B cell (primary cell): ENCODE measurements at regions not wholly inside any gene's neighbourhood (a gene's known extent, or its start where the extent isn't known, plus 50 kb on each side); places are given as distances from the start of the nearest gene placed in this dataset.

Source experiments
- ATAC-seq: fragments of 200-7000 bp; cut with Tn5 transposase; one replicate; pipeline ENCODE4 v1.10.0; 2021; ENCODE audit warnings: low read depth, mild to moderate bottlenecking, moderate number of reproducible peaks, moderate library complexity
- CTCF ChIA-PET: fragments of 350-600 bp; sonication (Branson Sonifier 250); formaldehyde crosslinking; loops from one replicate; lab custom pipeline; 2021; ENCODE audit warnings: antibody characterized with exemption, inconsistent platforms; lab: Charles Lee
- POLR2A ChIA-PET: fragments of 350-600 bp; sonication (Branson Sonifier 250); formaldehyde crosslinking; loops from one replicate; lab custom pipeline; 2021; ENCODE audit warnings: antibody characterized with exemption; lab: Charles Lee
- DNase-seq: peaks from one replicate; pipeline ENCODE4 v3.0.0; 2013
- H2AFZ ChIP-seq: 2 replicates; pipeline ENCODE4 v1.6.1; 2012; ENCODE audit warnings: mild to moderate bottlenecking, low read depth, low read length; ENCODE audit not compliant: insufficient read depth, poor library complexity, severe bottlenecking
- H3K27ac ChIP-seq, 2 donors: 1 replicate in 1 of 2; 2 replicates in 1 of 2; pipeline ENCODE4 v1.5.1; 2012 to 2013; ENCODE audit warnings: low read length in 2 of 2, mild to moderate bottlenecking in 2 of 2, moderate library complexity in 1 of 2
- H3K27me3 ChIP-seq, 4 experiments: fragments of 200-600 bp in 1 of 4; sonication (generic) in 1 of 4; replicated peaks in 1 of 4; 1 replicate in 2 of 4; 2 replicates in 2 of 4; pipeline versions ENCODE4 v1.6.1 to v1.7.0; 2013 to 2016; ENCODE audit warnings: low read length in 3 of 4, mild to moderate bottlenecking in 2 of 4, mixed read lengths in 1 of 4, moderate library complexity in 1 of 4; ENCODE audit not compliant: insufficient read depth in 4 of 4, control insufficient read depth in 3 of 4; ENCODE audit errors: control extremely low read depth in 1 of 4
- H3K36me3 ChIP-seq, 2 experiments: replicated peaks in 1 of 2; 1 replicate in 1 of 2; 2 replicates in 1 of 2; pipeline versions ENCODE4 v1.6.1 to v1.7.1; 2013; ENCODE audit warnings: low read length in 1 of 2; ENCODE audit not compliant: insufficient read depth in 2 of 2, control insufficient read depth in 1 of 2; ENCODE audit errors: control extremely low read depth in 1 of 2, extremely low read depth in 1 of 2
- H3K4me1 ChIP-seq, 2 donors: fragments of 200-600 bp in 1 of 2; sonication (generic) in 1 of 2; 1 replicate in 1 of 2; 2 replicates in 1 of 2; pipeline versions ENCODE4 v1.5.1 to v1.6.1; 2013 to 2017; ENCODE audit warnings: low read length in 2 of 2; ENCODE audit not compliant: control insufficient read depth in 2 of 2, insufficient read depth in 2 of 2
- H3K4me2 ChIP-seq: replicated peaks from 2 replicates; pipeline ENCODE3; 2012; ENCODE audit warnings: mild to moderate bottlenecking, low read depth, low read length; ENCODE audit not compliant: poor library complexity, severe bottlenecking
- H3K4me3 ChIP-seq, 5 experiments: fragments of 200-600 bp in 1 of 5; sonication (generic) in 1 of 5; 1 replicate in 3 of 5; 2 replicates in 2 of 5; pipeline versions ENCODE4 v1.5.1 to v1.7.0; 2011 to 2016; ENCODE audit warnings: low read length in 4 of 5, mild to moderate bottlenecking in 4 of 5, low read depth in 2 of 5, control low read depth in 1 of 5, moderate library complexity in 1 of 5; ENCODE audit not compliant: insufficient read depth in 1 of 5; ENCODE audit errors: control extremely low read depth in 1 of 5, extremely low read depth in 1 of 5
- H3K79me2 ChIP-seq: fragments of 200-600 bp; sonication (generic); one replicate; pipeline ENCODE4 v1.6.0; 2016; ENCODE audit warnings: low read length; ENCODE audit not compliant: control insufficient read depth, insufficient read depth
- H3K9ac ChIP-seq: fragments of 200-600 bp; sonication (generic); 2 replicates; pipeline ENCODE4 v1.6.1; 2017; ENCODE audit warnings: mild to moderate bottlenecking, low read length, moderate library complexity
- H3K9me3 ChIP-seq, 3 donors: one replicate each; pipeline versions ENCODE4 v1.6.1 to v1.7.1; 2013; ENCODE audit warnings: low read length in 2 of 3; ENCODE audit not compliant: control insufficient read depth in 2 of 3, insufficient read depth in 1 of 3; ENCODE audit errors: control extremely low read depth in 1 of 3
- H4K20me1 ChIP-seq: 2 replicates; pipeline ENCODE4 v1.6.0; 2012; ENCODE audit warnings: mild to moderate bottlenecking, low read length; ENCODE audit not compliant: insufficient read depth, control insufficient read depth, poor library complexity, severe bottlenecking
- H3K27ac Mint-ChIP-seq: one replicate; pipeline ENCODE4 v1.8.0; 2021; ENCODE audit warnings: mixed read lengths
- H3K27me3 Mint-ChIP-seq: one replicate; pipeline ENCODE4 v1.8.0; 2021; ENCODE audit warnings: mixed read lengths
- H3K4me1 Mint-ChIP-seq: one replicate; pipeline ENCODE4 v1.8.0; 2021; ENCODE audit warnings: mixed read lengths
- H3K4me3 Mint-ChIP-seq: one replicate; pipeline ENCODE4 v1.8.0; 2021; ENCODE audit warnings: mixed read lengths
- H3K9me3 Mint-ChIP-seq: one replicate; pipeline ENCODE4 v1.8.0; 2022; ENCODE audit warnings: mixed read lengths; ENCODE audit not compliant: insufficient read depth
- EZH2 ChIP-seq: IDR thresholded peaks from 2 replicates; pipeline ENCODE4 v1.6.1; 2012; ENCODE audit warnings: borderline replicate concordance, low read depth, mild to moderate bottlenecking, moderate library complexity, low read length; ENCODE audit not compliant: insufficient read depth, poor library complexity, severe bottlenecking
- WGBS: methylation state at CpG from one replicate; pipeline ENCODE4 v1.1.5; 2013; ENCODE audit warnings: missing lambda C conversion rate; ENCODE audit not compliant: insufficient coverage; 5-methylcytosine and 5-hydroxymethylcytosine counted together
- intact Hi-C: fragments of 100-400 bp; cut with micrococcal nuclease; formaldehyde crosslinking; loops from one replicate; pipeline ENCODE4 v1.10.0; 2022
- TF ChIP-seq, protein P1 (sequence below): fragments of 200-600 bp; IDR thresholded peaks from one replicate; pipeline ENCODE4 v1.8.0; 2022; ENCODE audit warnings: antibody characterized with exemption, mild to moderate bottlenecking

DNA sequence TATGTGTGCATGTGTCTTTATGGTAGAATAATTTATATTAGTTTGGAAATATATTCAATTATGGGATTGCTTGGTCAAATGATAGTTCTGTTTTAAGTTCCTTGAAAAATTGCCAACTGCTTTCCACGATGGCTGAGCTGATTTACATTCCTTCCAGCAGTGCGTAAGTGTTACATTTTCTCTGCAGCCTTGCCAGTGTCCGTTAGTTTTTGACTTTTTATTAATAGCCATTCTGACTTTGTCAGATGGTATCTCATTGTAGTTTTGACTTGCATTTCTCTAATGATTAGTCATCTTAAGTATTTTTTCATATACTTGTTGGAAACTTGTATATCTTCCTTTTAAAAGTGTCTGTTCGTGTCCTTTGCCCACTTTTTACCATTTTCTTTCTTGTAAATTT lies 434.2 kb upstream of the POT1 start:
- H3K9ac ChIP-seq: no peak overlapping the region
- 50% methylated on average over 1 of the region's 4 CpGs for WGBS
- ChIA-PET POLR2A (no interaction called here), CTCF (no interaction called here)
- no peaks in the 10 kb centered on the region for H3K36me3 ChIP-seq
- no peaks in the 10 kb centered on the region for H3K27me3 ChIP-seq
- no peak for DNase-seq
- H3K27me3 Mint-ChIP-seq: no peaks in the 10 kb centered on the region
- H3K4me1 ChIP-seq: no peaks in the 10 kb centered on the region
- H3K4me3 ChIP-seq: no peak overlapping the region
- no peaks in the 10 kb centered on the region for H3K4me1 Mint-ChIP-seq
- ATAC-seq: no peak
- no peak overlapping the region for H2AFZ ChIP-seq
- H3K4me2 ChIP-seq: no peak overlapping the region
- TF ChIP-seq EZH2: no peak
- TF ChIP-seq, protein P1, sequence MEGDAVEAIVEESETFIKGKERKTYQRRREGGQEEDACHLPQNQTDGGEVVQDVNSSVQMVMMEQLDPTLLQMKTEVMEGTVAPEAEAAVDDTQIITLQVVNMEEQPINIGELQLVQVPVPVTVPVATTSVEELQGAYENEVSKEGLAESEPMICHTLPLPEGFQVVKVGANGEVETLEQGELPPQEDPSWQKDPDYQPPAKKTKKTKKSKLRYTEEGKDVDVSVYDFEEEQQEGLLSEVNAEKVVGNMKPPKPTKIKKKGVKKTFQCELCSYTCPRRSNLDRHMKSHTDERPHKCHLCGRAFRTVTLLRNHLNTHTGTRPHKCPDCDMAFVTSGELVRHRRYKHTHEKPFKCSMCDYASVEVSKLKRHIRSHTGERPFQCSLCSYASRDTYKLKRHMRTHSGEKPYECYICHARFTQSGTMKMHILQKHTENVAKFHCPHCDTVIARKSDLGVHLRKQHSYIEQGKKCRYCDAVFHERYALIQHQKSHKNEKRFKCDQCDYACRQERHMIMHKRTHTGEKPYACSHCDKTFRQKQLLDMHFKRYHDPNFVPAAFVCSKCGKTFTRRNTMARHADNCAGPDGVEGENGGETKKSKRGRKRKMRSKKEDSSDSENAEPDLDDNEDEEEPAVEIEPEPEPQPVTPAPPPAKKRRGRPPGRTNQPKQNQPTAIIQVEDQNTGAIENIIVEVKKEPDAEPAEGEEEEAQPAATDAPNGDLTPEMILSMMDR: no peak
- no peak overlapping the region for H3K4me3 Mint-ChIP-seq
- H3K9me3 Mint-ChIP-seq: no peaks in the 10 kb centered on the region
- intact Hi-C loops: no loop called here
- no peak overlapping the region for H3K27ac Mint-ChIP-seq
- H3K9me3 ChIP-seq: no peaks in the 10 kb centered on the region
- no peaks in the 10 kb centered on the region for H4K20me1 ChIP-seq
- H3K27ac ChIP-seq: no peak overlapping the region
- no peaks in the 10 kb centered on the region for H3K79me2 ChIP-seq

DNA sequence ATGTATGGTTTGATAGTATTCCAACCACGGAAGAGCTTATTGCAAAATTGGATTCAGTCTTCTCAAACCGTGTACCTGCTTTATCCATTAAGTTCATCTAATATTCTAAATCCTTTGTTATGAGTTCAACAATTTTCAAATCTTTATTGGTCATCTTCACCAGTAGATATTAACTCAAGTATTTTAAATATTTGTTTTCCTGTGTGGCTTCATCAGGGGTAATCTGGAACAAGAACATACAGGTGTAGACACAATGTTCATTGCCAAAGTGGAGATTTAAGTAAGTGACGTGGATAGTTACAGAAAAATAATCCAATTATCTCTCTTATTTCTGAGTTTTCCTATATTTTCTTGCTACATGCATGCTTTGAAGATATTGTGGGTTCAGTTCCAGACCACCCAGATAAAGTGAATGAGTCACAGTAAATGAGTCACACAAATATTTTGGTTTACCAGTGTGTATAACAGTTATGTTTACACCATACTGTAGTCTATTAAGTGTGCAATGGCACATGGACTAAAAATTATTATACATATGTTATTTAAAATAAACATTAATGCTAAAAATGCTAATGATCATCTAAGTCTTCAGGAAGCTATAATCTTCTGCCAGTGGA lies 429.0 kb upstream of the POT1 start:
- ChIA-PET POLR2A (no interaction called here), CTCF (no interaction called here)
- Mint-ChIP-seq H3K4me1 (peaks cover 2% of the 10 kb centered on the region), H3K4me3 (no peak overlapping the region), H3K9me3 (no peaks in the 10 kb centered on the region), H3K27ac (no peak overlapping the region), H3K27me3 (no peaks in the 10 kb centered on the region)
- no peaks in the 10 kb centered on the region for H3K9me3 ChIP-seq
- intact Hi-C loops: no loop called here
- no peaks in the 10 kb centered on the region for H3K36me3 ChIP-seq
- H3K4me1 ChIP-seq: no peaks in the 10 kb centered on the region
- no peak overlapping the region for H3K4me2 ChIP-seq
- TF ChIP-seq EZH2: no peak
- TF ChIP-seq, protein P1: no peak
- no peak for DNase-seq
- H3K79me2 ChIP-seq: no peaks in the 10 kb centered on the region
- H3K27ac ChIP-seq: no peak overlapping the region
- no peaks in the 10 kb centered on the region for H3K27me3 ChIP-seq
- H3K4me3 ChIP-seq: no peak overlapping the region
- H4K20me1 ChIP-seq: no peaks in the 10 kb centered on the region
- ATAC-seq: no peak
- H2AFZ ChIP-seq: no peak overlapping the region
- no CpG with 5 or more reads among the region's 3 CpGs for WGBS
- H3K9ac ChIP-seq: no peak overlapping the region
